ENCODE measurements at regions not wholly inside any gene's neighbourhood (a gene's known extent, or its start where the extent isn't known, plus 50 kb on each side); places are given as distances from the start of the nearest gene placed in this dataset.
"Not testable (repeated sequence)": the region's sequence is repeated elsewhere in the genome, so short reads cannot be mapped to it uniquely, and the experiment has no call there.

GRCh38 chr3:88807491-88808105 is 299.8 kb upstream of the EPHA3 start:
- DNase-seq (ENCODE audit: low spot score), result no peak

GRCh38 chr3:88809993-88810392 is 297.4 kb upstream of the EPHA3 start:
- DNase-seq (ENCODE audit: low spot score), result no peak

- DNase-seq (ENCODE audit: low spot score), result no peak
Observed at GRCh38 chr3:88810455-88810854, 297.0 kb upstream of the EPHA3 start.

GRCh38 chr3:88811096-88811495 is 296.3 kb upstream of the EPHA3 start:
- DNase-seq (ENCODE audit: low spot score), result no peak

- DNase-seq (ENCODE audit: low spot score), result no peak
Observed at GRCh38 chr3:88812576-88812975, 294.8 kb upstream of the EPHA3 start.

GRCh38 chr3:88816445-88816844 is 291.0 kb upstream of the EPHA3 start:
- DNase-seq (ENCODE audit: low spot score), result no peak

GRCh38 chr3:88824666-88825564 is 282.5 kb upstream of the EPHA3 start:
- no peak for DNase-seq (ENCODE audit: low spot score)

- no peak for DNase-seq (ENCODE audit: low spot score)
Observed at GRCh38 chr3:88828466-88828865, 279.0 kb upstream of the EPHA3 start.

- no peak for DNase-seq (ENCODE audit: low spot score)
Observed at GRCh38 chr3:88852606-88853005, 254.8 kb upstream of the EPHA3 start.

GRCh38 chr3:88863196-88863595 is 244.2 kb upstream of the EPHA3 start:
- no peak for DNase-seq (ENCODE audit: low spot score)

- DNase-seq (ENCODE audit: low spot score), result no peak
Observed at GRCh38 chr3:88876724-88877123, 230.7 kb upstream of the EPHA3 start.

- no peak for DNase-seq (ENCODE audit: low spot score)
Observed at GRCh38 chr3:88879905-88880304, 227.5 kb upstream of the EPHA3 start.

GRCh38 chr3:88882121-88882520 is 225.3 kb upstream of the EPHA3 start:
- no peak for DNase-seq (ENCODE audit: low spot score)

- not testable (repeated sequence) for DNase-seq (ENCODE audit: low spot score)
Observed at GRCh38 chr3:88886624-88887023, 220.8 kb upstream of the EPHA3 start.

- DNase-seq (ENCODE audit: low spot score), result no peak
Observed at GRCh38 chr3:88896026-88896425, 211.4 kb upstream of the EPHA3 start.

- DNase-seq (ENCODE audit: low spot score), result no peak
Observed at GRCh38 chr3:88912294-88912877, 195.0 kb upstream of the EPHA3 start.

GRCh38 chr3:88918841-88919240 is 188.6 kb upstream of the EPHA3 start:
- DNase-seq (ENCODE audit: low spot score), result no peak

GRCh38 chr3:88921986-88922385 is 185.4 kb upstream of the EPHA3 start:
- no peak for DNase-seq (ENCODE audit: low spot score)

GRCh38 chr3:88926221-88926620 is 181.2 kb upstream of the EPHA3 start:
- no peak for DNase-seq (ENCODE audit: low spot score)

- no peak for DNase-seq (ENCODE audit: low spot score)
Observed at GRCh38 chr3:88930611-88931010, 176.8 kb upstream of the EPHA3 start.

GRCh38 chr3:88936831-88937230 is 170.6 kb upstream of the EPHA3 start:
- no peak for DNase-seq (ENCODE audit: low spot score)

- no peak for DNase-seq (ENCODE audit: low spot score)
Observed at GRCh38 chr3:88940296-88940695, 167.1 kb upstream of the EPHA3 start.

GRCh38 chr3:88947013-88947412 is 160.4 kb upstream of the EPHA3 start:
- DNase-seq (ENCODE audit: low spot score), result no peak

Measured in H4 (cell line).